CD1c-positive myeloid dendritic cell (primary cell): ENCODE measurements at regions not wholly inside any gene's neighbourhood (a gene's known extent, or its start where the extent isn't known, plus 50 kb on each side); places are given as distances from the start of the nearest gene placed in this dataset.

ENCODE experiments used
- DNase-seq: peaks from one replicate; pipeline ENCODE4 v3.0.0-alpha.2; 2016; ENCODE audit errors: extremely low spot score

- no peak for DNase-seq
Measured at GRCh38 chr2:126748188-126748760, 92.3 kb downstream of the GYPC start.

- DNase-seq: no peak
Measured at GRCh38 chr2:126748929-126749518, 93.1 kb downstream of the GYPC start.

GRCh38 chr2:126749537-126749936 is 93.6 kb downstream of the GYPC start:
- no peak for DNase-seq

- DNase-seq: no peak
Measured at GRCh38 chr2:126750506-126750905, 94.5 kb downstream of the GYPC start.

- DNase-seq: no peak
Measured at GRCh38 chr2:126751477-126751876, 95.5 kb downstream of the GYPC start.

GRCh38 chr2:126752876-126753275 is 96.9 kb downstream of the GYPC start:
- DNase-seq: no peak

- no peak for DNase-seq
Measured at GRCh38 chr2:126753501-126754212, 97.7 kb downstream of the GYPC start.

GRCh38 chr2:126754240-126755004 is 98.5 kb downstream of the GYPC start:
- DNase-seq: no peak

GRCh38 chr2:126756125-126756524 is 100.2 kb downstream of the GYPC start:
- DNase-seq: peak; percentile 7

GRCh38 chr2:126761256-126761980 is 105.5 kb downstream of the GYPC start:
- no peak for DNase-seq

GRCh38 chr2:126761981-126762878 is 106.3 kb downstream of the GYPC start:
- no peak for DNase-seq

GRCh38 chr2:126764686-126765265 is 108.8 kb downstream of the GYPC start:
- no peak for DNase-seq

- no peak for DNase-seq
Measured at GRCh38 chr2:126765395-126765794, 109.4 kb downstream of the GYPC start.

- no peak for DNase-seq
Measured at GRCh38 chr2:126766295-126766968, 110.5 kb downstream of the GYPC start.

- no peak for DNase-seq
Measured at GRCh38 chr2:126766969-126767296, 111.0 kb downstream of the GYPC start.

- DNase-seq: no peak
Measured at GRCh38 chr2:126769118-126769517, 113.2 kb downstream of the GYPC start.

GRCh38 chr2:126770466-126770865 is 114.5 kb downstream of the GYPC start:
- DNase-seq: no peak

- no peak for DNase-seq
Measured at GRCh38 chr2:126771094-126771493, 115.1 kb downstream of the GYPC start.

- DNase-seq: no peak
Measured at GRCh38 chr2:126771501-126772195, 115.7 kb downstream of the GYPC start.
